Left lung (tissue), 4 donors: ENCODE measurements at regions not wholly inside any gene's neighbourhood (a gene's known extent, or its start where the extent isn't known, plus 50 kb on each side); places are given as distances from the start of the nearest gene placed in this dataset.

ENCODE experiments used
- ATAC-seq: fragments of 200-7000 bp; cut with Tn5 transposase; one replicate; pipeline ENCODE4 v1.9.1; 2020; ENCODE audit warnings: moderate library complexity
- DNase-seq, 4 donors: peaks; one replicate each; pipeline ENCODE4 v3.0.0-alpha.2; 2013 to 2020
- H3K27ac ChIP-seq, 2 donors: fragments of 200-600 bp; sonication (generic) in 1 of 2; one replicate each; pipeline versions ENCODE4 v1.5.0 to v1.8.0; 2020 to 2021
- H3K27me3 ChIP-seq, 2 donors: fragments of 200-600 bp; sonication (generic) in 1 of 2; one replicate each; pipeline versions ENCODE4 v1.5.0 to v1.8.0; 2020 to 2021
- H3K36me3 ChIP-seq, 2 donors: fragments of 200-600 bp; sonication (generic) in 1 of 2; one replicate each; pipeline versions ENCODE4 v1.5.0 to v1.8.0; 2020 to 2021
- H3K4me1 ChIP-seq, 2 donors: fragments of 200-600 bp; one replicate each; pipeline ENCODE4 v1.8.0; 2021
- H3K4me3 ChIP-seq, 2 donors: fragments of 200-600 bp; sonication (generic) in 1 of 2; one replicate each; pipeline versions ENCODE4 v1.5.0 to v1.8.0; 2020 to 2021; ENCODE audit warnings: mild to moderate bottlenecking in 1 of 2
- H3K9me3 ChIP-seq, 2 donors: fragments of 200-600 bp; sonication (generic) in 1 of 2; one replicate each; pipeline versions ENCODE4 v1.5.0 to v1.8.0; 2020 to 2021
- intact Hi-C, 2 donors: fragments of 100-400 bp; cut with DNase I; formaldehyde crosslinking; loops; one replicate each; pipeline versions ENCODE4 v1.11.2 to v1.14.2; 2022
- TF ChIP-seq, protein P1 (sequence below), 2 donors: fragments of 200-600 bp; sonication (generic) in 1 of 2; IDR thresholded peaks; one replicate each; pipeline versions ENCODE4 v1.5.0 to v1.8.0; 2021; ENCODE audit warnings: antibody characterized with exemption in 2 of 2
- donor health status: DM: no; HTN: yes; CAD: no.
- donor health status: DM: no; HTN: no; CAD: no.

DNA sequence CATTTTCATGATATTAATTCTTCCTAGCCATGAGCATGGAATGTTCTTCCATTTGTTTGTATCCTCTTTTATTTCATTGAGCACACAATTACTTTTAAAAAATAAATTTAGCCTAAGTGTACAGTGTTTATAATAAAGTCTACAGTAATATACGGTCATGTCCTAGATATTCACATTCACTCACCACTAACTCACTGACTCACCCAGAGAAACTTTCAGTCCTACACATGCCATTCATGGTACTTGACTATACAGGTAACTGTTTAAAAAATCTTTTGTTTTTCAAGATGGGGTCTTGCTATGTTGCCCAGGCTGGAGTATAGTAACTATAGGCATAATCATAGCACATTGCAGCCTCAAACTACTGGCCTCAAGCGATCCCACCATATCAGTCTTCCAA is 348.1 kb downstream of the RAPGEF2 start:
- intact Hi-C loops, result no loop called here
- H3K36me3 ChIP-seq, result no peaks in the 10 kb centered on the region
- no peaks in the 10 kb centered on the region for H3K27me3 ChIP-seq
- DNase-seq (no peak), ATAC-seq (no peak)
- TF ChIP-seq, protein P1, sequence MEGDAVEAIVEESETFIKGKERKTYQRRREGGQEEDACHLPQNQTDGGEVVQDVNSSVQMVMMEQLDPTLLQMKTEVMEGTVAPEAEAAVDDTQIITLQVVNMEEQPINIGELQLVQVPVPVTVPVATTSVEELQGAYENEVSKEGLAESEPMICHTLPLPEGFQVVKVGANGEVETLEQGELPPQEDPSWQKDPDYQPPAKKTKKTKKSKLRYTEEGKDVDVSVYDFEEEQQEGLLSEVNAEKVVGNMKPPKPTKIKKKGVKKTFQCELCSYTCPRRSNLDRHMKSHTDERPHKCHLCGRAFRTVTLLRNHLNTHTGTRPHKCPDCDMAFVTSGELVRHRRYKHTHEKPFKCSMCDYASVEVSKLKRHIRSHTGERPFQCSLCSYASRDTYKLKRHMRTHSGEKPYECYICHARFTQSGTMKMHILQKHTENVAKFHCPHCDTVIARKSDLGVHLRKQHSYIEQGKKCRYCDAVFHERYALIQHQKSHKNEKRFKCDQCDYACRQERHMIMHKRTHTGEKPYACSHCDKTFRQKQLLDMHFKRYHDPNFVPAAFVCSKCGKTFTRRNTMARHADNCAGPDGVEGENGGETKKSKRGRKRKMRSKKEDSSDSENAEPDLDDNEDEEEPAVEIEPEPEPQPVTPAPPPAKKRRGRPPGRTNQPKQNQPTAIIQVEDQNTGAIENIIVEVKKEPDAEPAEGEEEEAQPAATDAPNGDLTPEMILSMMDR (IDR thresholded peaks at IDR 0.05), result no peak
- H3K27ac ChIP-seq, result no peak overlapping the region
- no peak overlapping the region for H3K4me3 ChIP-seq
- no peaks in the 10 kb centered on the region for H3K9me3 ChIP-seq
- H3K4me1 ChIP-seq, result no peaks in the 10 kb centered on the region

DNA sequence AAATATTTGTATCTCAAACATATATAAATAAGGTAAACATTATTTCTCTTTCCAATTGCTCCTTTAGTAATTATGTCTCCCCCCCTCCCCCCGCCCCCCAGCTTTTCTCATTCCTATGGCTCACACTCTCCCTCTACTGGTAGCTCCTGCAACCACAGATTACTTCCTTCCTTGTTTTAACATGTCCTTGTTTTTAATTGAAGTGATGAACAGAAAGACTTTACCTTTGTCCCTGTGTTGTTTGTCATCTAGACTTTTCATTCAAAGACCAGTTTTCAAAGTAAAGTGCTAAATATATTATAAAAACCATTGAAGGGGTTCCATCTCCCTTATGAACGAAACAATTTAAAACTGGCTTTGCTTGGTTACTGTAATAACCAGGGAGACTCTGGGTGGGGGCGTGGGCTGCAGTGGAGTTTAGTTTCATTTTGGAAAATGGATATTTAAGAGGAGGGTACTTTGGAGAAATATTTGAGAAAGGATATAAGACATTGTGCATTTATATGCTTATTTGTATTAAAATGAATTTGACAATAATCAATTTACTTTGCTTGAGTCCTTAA is 352.9 kb downstream of the RAPGEF2 start:
- Histone ChIP-seq H3K27me3 (no peaks in the 10 kb centered on the region), H3K4me3 (no peak overlapping the region), H3K27ac (no peak overlapping the region), H3K9me3 (no peaks in the 10 kb centered on the region), H3K4me1 (no peaks in the 10 kb centered on the region), H3K36me3 (no peaks in the 10 kb centered on the region)
- TF ChIP-seq, protein P1 (IDR thresholded peaks at IDR 0.05), result peak; percentile 45 to 53
- ATAC-seq (peak; percentile 70), DNase-seq (peak in 2 of 4 donors; percentile 12 to 43)
- intact Hi-C loops, result no loop called here

DNA sequence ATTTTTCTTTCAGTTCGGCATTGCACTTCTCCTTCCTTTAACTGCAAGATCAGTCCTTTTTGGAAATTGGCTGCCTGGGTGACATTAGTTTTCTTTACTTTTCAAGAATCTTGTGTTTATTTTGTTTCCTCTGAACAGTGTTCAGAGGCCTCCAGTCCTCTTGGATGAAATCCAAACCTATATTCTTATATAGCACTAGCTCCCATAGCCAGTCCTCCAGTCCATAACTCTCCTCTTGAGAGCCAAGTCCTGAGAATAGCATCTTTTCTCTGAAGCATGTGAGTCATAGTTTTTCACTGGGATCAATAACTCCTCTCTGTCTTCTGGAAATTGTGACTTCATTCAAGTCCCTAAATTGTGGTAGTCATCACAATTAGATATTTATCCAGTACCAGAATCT is 357.5 kb downstream of the RAPGEF2 start:
- no peak overlapping the region for H3K27ac ChIP-seq
- intact Hi-C loops, result no loop called here
- no peaks in the 10 kb centered on the region for H3K4me1 ChIP-seq
- H3K9me3 ChIP-seq, result peaks cover 0 to 21% of the 10 kb centered on the region in 2 donors
- no peak overlapping the region for H3K4me3 ChIP-seq
- no peaks in the 10 kb centered on the region for H3K36me3 ChIP-seq
- TF ChIP-seq, protein P1 (IDR thresholded peaks at IDR 0.05), result no peak
- H3K27me3 ChIP-seq, result no peaks in the 10 kb centered on the region
- ATAC-seq (no peak), DNase-seq (peak in 1 of 4 donors; percentile 19)

DNA sequence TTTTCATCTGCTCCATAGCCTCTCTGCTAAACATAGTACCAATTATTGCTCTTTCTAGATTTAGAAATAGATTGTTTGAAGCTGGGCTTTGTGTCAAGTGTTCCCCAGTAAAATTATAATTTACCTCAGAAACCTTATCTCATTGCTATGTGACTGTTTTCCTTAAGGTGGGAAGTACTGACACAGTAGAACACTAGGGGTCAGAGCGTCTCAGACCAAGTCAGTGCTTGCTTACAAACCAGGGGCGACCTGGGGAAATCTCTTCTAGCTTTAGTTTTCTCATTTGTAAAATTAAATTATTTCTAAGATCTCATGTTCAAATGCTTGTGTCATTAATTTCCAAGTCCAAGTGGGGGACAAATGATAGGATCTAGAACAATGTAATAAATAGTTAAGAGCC is 360.4 kb downstream of the RAPGEF2 start:
- TF ChIP-seq, protein P1 (IDR thresholded peaks at IDR 0.05), result no peak
- no peaks in the 10 kb centered on the region for H3K36me3 ChIP-seq
- H3K4me1 ChIP-seq, result no peaks in the 10 kb centered on the region
- no peak overlapping the region for H3K4me3 ChIP-seq
- no peak overlapping the region for H3K27ac ChIP-seq
- H3K9me3 ChIP-seq, result peaks cover 0 to 21% of the 10 kb centered on the region in 2 donors
- ATAC-seq (no peak), DNase-seq (no peak)
- no peaks in the 10 kb centered on the region for H3K27me3 ChIP-seq
- intact Hi-C loops, result no loop called here

DNA sequence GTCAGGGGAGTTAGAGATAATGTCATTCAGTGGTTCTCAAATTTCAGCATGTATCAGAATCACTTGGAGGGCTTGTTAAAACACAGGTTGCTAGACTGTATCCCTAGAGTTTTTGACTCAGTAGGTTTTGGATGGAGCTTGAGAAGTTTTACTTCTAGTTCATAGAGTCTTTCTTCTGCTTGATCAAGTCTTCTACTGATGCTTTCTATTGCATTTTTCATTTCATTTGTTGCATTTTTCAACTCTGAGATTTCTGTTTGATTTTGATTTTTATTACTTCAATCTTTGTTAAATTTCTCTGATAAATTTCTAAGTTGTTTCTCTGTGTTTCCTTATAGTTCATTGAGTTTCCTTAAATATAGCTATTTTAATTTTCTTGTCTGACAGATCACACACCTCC is 361.4 kb downstream of the RAPGEF2 start:
- intact Hi-C loops, result no loop called here
- H3K9me3 ChIP-seq, result peaks cover 0 to 21% of the 10 kb centered on the region in 2 donors
- H3K27ac ChIP-seq, result no peak overlapping the region
- H3K36me3 ChIP-seq, result no peaks in the 10 kb centered on the region
- no peak for ATAC-seq
- no peaks in the 10 kb centered on the region for H3K27me3 ChIP-seq
- H3K4me3 ChIP-seq, result no peak overlapping the region
- DNase-seq, result no peak
- no peaks in the 10 kb centered on the region for H3K4me1 ChIP-seq
- TF ChIP-seq, protein P1 (IDR thresholded peaks at IDR 0.05), result no peak
